Glomerular endothelial cell (primary cell): ENCODE measurements at regions not wholly inside any gene's neighbourhood (a gene's known extent, or its start where the extent isn't known, plus 50 kb on each side); places are given as distances from the start of the nearest gene placed in this dataset.

Experiments used
- DNase-seq: peaks from one replicate; pipeline ENCODE4 v3.0.0-alpha.2; 2011; ENCODE audit warnings: low read depth, low spot score; ENCODE audit errors: extremely low read depth

GRCh38 chr17:27390540-27390939, 65.7 kb upstream of the KSR1 start:
- DNase-seq, result no peak

- DNase-seq, result no peak
These were observed 64.8 kb upstream of the KSR1 start for GRCh38 chr17:27391427-27391826.

GRCh38 chr17:27396045-27396444, 60.2 kb upstream of the KSR1 start:
- DNase-seq, result no peak

- DNase-seq, result no peak
These were observed 59.3 kb upstream of the KSR1 start for GRCh38 chr17:27396941-27397340.

- DNase-seq, result no peak
These were observed 57.6 kb upstream of the KSR1 start for GRCh38 chr17:27398691-27399090.

GRCh38 chr17:27400991-27401390, 55.3 kb upstream of the KSR1 start:
- no peak for DNase-seq

- DNase-seq, result no peak
These were observed 53.3 kb upstream of the KSR1 start for GRCh38 chr17:27402943-27403342.

- DNase-seq, result no peak
These were observed 52.7 kb upstream of the KSR1 start for GRCh38 chr17:27403480-27404005.

GRCh38 chr17:27404676-27405075, 51.6 kb upstream of the KSR1 start:
- DNase-seq, result no peak
